ENCODE measurements at regions not wholly inside any gene's neighbourhood (a gene's known extent, or its start where the extent isn't known, plus 50 kb on each side); places are given as distances from the start of the nearest gene placed in this dataset.

GRCh38 chr11:15507592-15507991 is 392.9 kb downstream of the INSC start:
- H3K4me1 ChIP-seq = no peaks in the 10 kb centered on the region
- H3K4me3 ChIP-seq = peak overlapping the region in 1 of 2 donors; percentile 28
- no peak overlapping the region for H3K27ac ChIP-seq
- no peak for TF ChIP-seq CTCF (IDR thresholded peaks at IDR 0.05)
- H3K36me3 ChIP-seq = no peaks in the 10 kb centered on the region
- no peaks in the 10 kb centered on the region for H3K9me3 ChIP-seq
- DNase-seq (ENCODE audit: low spot score in 2 of 2) = no peak
- intact Hi-C loops (cut with DNase I) = no loop called here
- H3K27me3 ChIP-seq = no peaks in the 10 kb centered on the region

GRCh38 chr11:15509082-15509481 is 394.4 kb downstream of the INSC start:
- no peak overlapping the region for H3K27ac ChIP-seq
- H3K4me1 ChIP-seq = no peaks in the 10 kb centered on the region
- intact Hi-C loops (cut with DNase I) = no loop called here
- no peaks in the 10 kb centered on the region for H3K9me3 ChIP-seq
- DNase-seq (ENCODE audit: low spot score in 2 of 2) = no peak
- no peak overlapping the region for H3K4me3 ChIP-seq
- no peak for TF ChIP-seq CTCF (IDR thresholded peaks at IDR 0.05)
- no peaks in the 10 kb centered on the region for H3K27me3 ChIP-seq
- no peaks in the 10 kb centered on the region for H3K36me3 ChIP-seq

- H3K4me3 ChIP-seq = no peak overlapping the region
- TF ChIP-seq CTCF (IDR thresholded peaks at IDR 0.05) = no peak
- H3K27me3 ChIP-seq = no peaks in the 10 kb centered on the region
- no peak overlapping the region for H3K27ac ChIP-seq
- no peaks in the 10 kb centered on the region for H3K36me3 ChIP-seq
- no peak for DNase-seq (ENCODE audit: low spot score in 2 of 2)
- H3K4me1 ChIP-seq = no peaks in the 10 kb centered on the region
- no peaks in the 10 kb centered on the region for H3K9me3 ChIP-seq
- intact Hi-C loops (cut with DNase I) = no loop called here
Measured at GRCh38 chr11:15519124-15519791, 404.5 kb downstream of the INSC start.

- Histone ChIP-seq H3K9me3 (no peaks in the 10 kb centered on the region), H3K4me3 (no peak overlapping the region), H3K36me3 (no peaks in the 10 kb centered on the region), H3K4me1 (no peaks in the 10 kb centered on the region), H3K27me3 (no peaks in the 10 kb centered on the region), H3K27ac (no peak overlapping the region)
- intact Hi-C loops (cut with DNase I) = no loop called here
- DNase-seq (ENCODE audit: low spot score in 2 of 2) = no peak
- no peak for TF ChIP-seq CTCF (IDR thresholded peaks at IDR 0.05)
Measured at GRCh38 chr11:15519911-15520310, 405.2 kb downstream of the INSC start.

GRCh38 chr11:15523543-15523942 is 408.8 kb downstream of the INSC start:
- H3K4me3 ChIP-seq = no peak overlapping the region
- H3K36me3 ChIP-seq = no peaks in the 10 kb centered on the region
- H3K9me3 ChIP-seq = peaks cover 5 to 10% of the 10 kb centered on the region in 2 donors
- no peak for TF ChIP-seq CTCF (IDR thresholded peaks at IDR 0.05)
- intact Hi-C loops (cut with DNase I) = no loop called here
- no peaks in the 10 kb centered on the region for H3K4me1 ChIP-seq
- no peaks in the 10 kb centered on the region for H3K27me3 ChIP-seq
- DNase-seq (ENCODE audit: low spot score in 2 of 2) = no peak
- no peak overlapping the region for H3K27ac ChIP-seq

GRCh38 chr11:15525582-15525981 is 410.9 kb downstream of the INSC start:
- no peak for TF ChIP-seq CTCF (IDR thresholded peaks at IDR 0.05)
- peaks cover 5 to 10% of the 10 kb centered on the region in 2 donors for H3K9me3 ChIP-seq
- no peak for DNase-seq (ENCODE audit: low spot score in 2 of 2)
- no peaks in the 10 kb centered on the region for H3K36me3 ChIP-seq
- no peak overlapping the region for H3K27ac ChIP-seq
- H3K4me1 ChIP-seq = no peaks in the 10 kb centered on the region
- H3K4me3 ChIP-seq = no peak overlapping the region
- no peaks in the 10 kb centered on the region for H3K27me3 ChIP-seq
- intact Hi-C loops (cut with DNase I) = no loop called here

All from ascending aorta (tissue), 2 donors.